Upper lobe of right lung (tissue), 1 donor: ENCODE measurements at regions not wholly inside any gene's neighbourhood (a gene's known extent, or its start where the extent isn't known, plus 50 kb on each side); places are given as distances from the start of the nearest gene placed in this dataset.

ENCODE experiments used
- ATAC-seq: fragments of 200-7000 bp; cut with Tn5 transposase; one replicate; pipeline ENCODE4 v1.9.1; 2020; ENCODE audit warnings: mild to moderate bottlenecking, moderate library complexity
- DNase-seq: peaks from one replicate; pipeline ENCODE4 v3.0.0-alpha.2; 2020
- H3K27ac ChIP-seq: fragments of 200-600 bp; one replicate; pipeline ENCODE4 v1.8.0; 2022
- H3K27me3 ChIP-seq: fragments of 200-600 bp; one replicate; pipeline ENCODE4 v1.8.0; 2022; ENCODE audit warnings: mild to moderate bottlenecking
- H3K36me3 ChIP-seq: fragments of 200-600 bp; one replicate; pipeline ENCODE4 v1.8.0; 2022
- H3K4me1 ChIP-seq: fragments of 200-600 bp; one replicate; pipeline ENCODE4 v1.8.0; 2022
- H3K4me3 ChIP-seq: fragments of 200-600 bp; one replicate; pipeline ENCODE4 v1.8.0; 2022; ENCODE audit warnings: mild to moderate bottlenecking
- H3K9me3 ChIP-seq: fragments of 200-600 bp; one replicate; pipeline ENCODE4 v1.8.0; 2022
- CTCF ChIP-seq: fragments of 200-600 bp; IDR thresholded peaks from one replicate; pipeline ENCODE4 v1.8.0; 2022; ENCODE audit warnings: antibody characterized with exemption
- intact Hi-C: fragments of 100-400 bp; cut with DNase I; formaldehyde crosslinking; loops from one replicate; pipeline ENCODE4 v1.11.0; 2022
- donor health status: DM: no; HTN: yes; CAD: no; lungs with severe emphysema.

- ATAC-seq (no peak), DNase-seq (no peak)
- TF ChIP-seq CTCF: no peak
- Histone ChIP-seq H3K4me3 (no peak overlapping the region), H3K27ac (no peak overlapping the region), H3K27me3 (no peaks in the 10 kb centered on the region), H3K9me3 (no peaks in the 10 kb centered on the region), H3K4me1 (no peaks in the 10 kb centered on the region), H3K36me3 (no peaks in the 10 kb centered on the region)
- intact Hi-C loops: no loop called here
These were observed 178.1 kb upstream of the PBX1 start for GRCh38 chr1:164380893-164381292.

GRCh38 chr1:164382384-164382783 lies 176.6 kb upstream of the PBX1 start:
- no peak for TF ChIP-seq CTCF
- no peak overlapping the region for H3K27ac ChIP-seq
- no peaks in the 10 kb centered on the region for H3K36me3 ChIP-seq
- DNase-seq (no peak), ATAC-seq (no peak)
- H3K27me3 ChIP-seq: no peaks in the 10 kb centered on the region
- no peaks in the 10 kb centered on the region for H3K9me3 ChIP-seq
- intact Hi-C loops: no loop called here
- no peak overlapping the region for H3K4me3 ChIP-seq
- no peaks in the 10 kb centered on the region for H3K4me1 ChIP-seq

GRCh38 chr1:164384262-164384661 lies 174.7 kb upstream of the PBX1 start:
- Histone ChIP-seq H3K4me3 (no peak overlapping the region), H3K27ac (no peak overlapping the region), H3K36me3 (no peaks in the 10 kb centered on the region), H3K9me3 (no peaks in the 10 kb centered on the region), H3K27me3 (no peaks in the 10 kb centered on the region), H3K4me1 (no peaks in the 10 kb centered on the region)
- no peak for DNase-seq
- no peak for TF ChIP-seq CTCF
- intact Hi-C loops: no loop called here
- ATAC-seq: no peak

GRCh38 chr1:164417016-164417704 lies 141.8 kb upstream of the PBX1 start:
- TF ChIP-seq CTCF: no peak

GRCh38 chr1:164423136-164423535 lies 135.8 kb upstream of the PBX1 start:
- Histone ChIP-seq H3K4me1 (no peaks in the 10 kb centered on the region), H3K9me3 (no peaks in the 10 kb centered on the region), H3K27me3 (no peaks in the 10 kb centered on the region), H3K36me3 (no peaks in the 10 kb centered on the region), H3K27ac (no peak overlapping the region), H3K4me3 (no peak overlapping the region)
- DNase-seq: no peak
- ATAC-seq: no peak
- intact Hi-C loops: no loop called here
- no peak for TF ChIP-seq CTCF

More at GRCh38 chr1:164417016-164417704, 141.8 kb upstream of the PBX1 start:
- Histone ChIP-seq H3K4me3 (no peak overlapping the region), H3K4me1 (no peaks in the 10 kb centered on the region), H3K9me3 (no peaks in the 10 kb centered on the region), H3K27ac (no peak overlapping the region), H3K27me3 (no peaks in the 10 kb centered on the region), H3K36me3 (no peaks in the 10 kb centered on the region)
- intact Hi-C loops: no loop called here
- DNase-seq (no peak), ATAC-seq (no peak)
